IgD-negative memory B cell (primary cell): ENCODE measurements at regions not wholly inside any gene's neighbourhood (a gene's known extent, or its start where the extent isn't known, plus 50 kb on each side); places are given as distances from the start of the nearest gene placed in this dataset.

Experiments
- H3K27ac Mint-ChIP-seq, 3 donors: one replicate each; pipeline ENCODE4 v1.8.0; 2020 to 2022; ENCODE audit warnings: mild to moderate bottlenecking in 3 of 3, mixed read lengths in 3 of 3, moderate library complexity in 1 of 3
- H3K27me3 Mint-ChIP-seq: one replicate; pipeline ENCODE4 v1.8.0; 2021; ENCODE audit warnings: mixed read lengths
- H3K36me3 Mint-ChIP-seq: one replicate; pipeline ENCODE4 v1.8.0; 2020; ENCODE audit warnings: mild to moderate bottlenecking, mixed read lengths
- H3K4me1 Mint-ChIP-seq, 3 donors: one replicate each; pipeline ENCODE4 v1.8.0; 2020 to 2022; ENCODE audit warnings: mixed read lengths in 3 of 3, mild to moderate bottlenecking in 1 of 3
- H3K4me3 Mint-ChIP-seq, 4 donors: one replicate each; pipeline ENCODE4 v1.8.0; 2020 to 2022; ENCODE audit warnings: mild to moderate bottlenecking in 4 of 4, mixed read lengths in 4 of 4, moderate library complexity in 3 of 4
- H3K9me3 Mint-ChIP-seq, 3 donors: one replicate each; pipeline ENCODE4 v1.8.0; 2020 to 2021; ENCODE audit warnings: mixed read lengths in 3 of 3, mild to moderate bottlenecking in 1 of 3

GRCh38 chr9:115396071-115396529, 278.1 kb upstream of the TNC start:
- Mint-ChIP-seq H3K27ac (no peak overlapping the region), H3K9me3 (peaks cover 0 to 3% (median 0%) of the 10 kb centered on the region in 3 donors)

DNA sequence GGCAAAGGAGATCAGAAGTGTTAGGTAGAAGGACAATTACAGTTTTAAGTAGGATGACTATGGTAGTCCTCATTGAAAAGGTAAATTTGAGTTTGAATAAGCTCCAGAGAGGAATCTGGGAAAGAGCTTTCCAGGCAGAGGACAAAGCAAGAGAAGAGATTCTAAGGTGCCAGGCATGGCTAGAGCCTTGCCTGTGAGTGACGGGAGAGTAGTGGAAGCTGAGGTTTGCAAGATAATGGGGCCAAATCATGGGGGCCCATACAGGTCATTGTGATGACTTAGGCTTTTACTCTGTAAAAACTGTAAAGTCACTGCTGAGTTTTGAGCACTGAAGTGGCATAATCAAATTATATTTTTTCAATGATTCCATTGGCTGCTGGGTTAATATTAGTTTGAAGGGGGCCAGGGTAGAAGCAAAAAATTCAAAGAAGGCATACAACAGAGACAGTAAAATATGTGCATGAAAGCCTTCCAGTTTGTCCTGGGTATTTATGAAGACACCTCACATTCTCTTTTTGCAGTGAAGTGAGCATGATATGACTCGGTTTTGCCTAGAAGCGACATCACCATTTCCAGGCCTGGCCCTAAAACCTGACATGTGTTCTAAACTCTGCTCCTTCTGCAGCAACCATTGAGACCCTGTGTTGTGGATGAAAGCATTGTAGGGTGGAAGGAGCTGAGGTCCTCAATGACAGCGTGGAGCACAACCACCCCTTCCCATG, 279.8 kb upstream of the TNC start:
- Mint-ChIP-seq H3K4me3 (no peak overlapping the region), H3K27ac (no peak overlapping the region), H3K4me1 (no peaks in the 10 kb centered on the region), H3K9me3 (peaks cover 0 to 3% (median 1%) of the 10 kb centered on the region in 3 donors), H3K27me3 (no peaks in the 10 kb centered on the region), H3K36me3 (no peaks in the 10 kb centered on the region)

More at GRCh38 chr9:115396071-115396529, 278.1 kb upstream of the TNC start:
- Mint-ChIP-seq H3K27me3 (no peaks in the 10 kb centered on the region), H3K36me3 (no peaks in the 10 kb centered on the region), H3K4me1 (no peaks in the 10 kb centered on the region), H3K4me3 (no peak overlapping the region)

- H3K27ac Mint-ChIP-seq, result no peak overlapping the region
- no peaks in the 10 kb centered on the region for H3K27me3 Mint-ChIP-seq
Observed at GRCh38 chr9:115398313-115398650, 280.3 kb upstream of the TNC start.

GRCh38 chr9:115398996-115399395, 281.0 kb upstream of the TNC start:
- Mint-ChIP-seq H3K9me3 (peaks cover 0 to 3% (median 1%) of the 10 kb centered on the region in 3 donors), H3K27ac (no peak overlapping the region), H3K27me3 (no peaks in the 10 kb centered on the region), H3K36me3 (no peaks in the 10 kb centered on the region), H3K4me1 (no peaks in the 10 kb centered on the region), H3K4me3 (no peak overlapping the region)

More at GRCh38 chr9:115398313-115398650, 280.3 kb upstream of the TNC start:
- Mint-ChIP-seq H3K9me3 (peaks cover 0 to 3% (median 1%) of the 10 kb centered on the region in 3 donors), H3K4me3 (no peak overlapping the region), H3K4me1 (no peaks in the 10 kb centered on the region), H3K36me3 (no peaks in the 10 kb centered on the region)

DNA sequence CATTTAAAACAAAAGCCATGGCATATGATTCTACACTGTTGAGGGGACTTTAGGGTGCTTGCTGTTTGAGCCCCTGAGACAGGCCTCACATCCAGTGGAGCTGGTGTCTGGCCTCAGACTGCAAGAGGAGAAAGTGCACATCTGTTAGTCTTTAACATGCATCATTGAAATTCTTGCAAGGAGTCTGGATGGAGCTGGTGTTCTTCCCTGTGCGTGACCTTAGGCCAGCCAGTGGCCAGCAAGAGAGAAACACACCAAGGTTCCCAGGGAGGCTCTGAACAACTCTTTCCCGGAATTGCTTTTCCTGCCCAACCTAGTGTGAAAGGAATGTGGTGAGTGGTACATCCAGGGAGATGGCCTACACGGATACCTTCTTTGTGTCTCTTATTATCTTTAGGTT, 282.8 kb upstream of the TNC start:
- no peaks in the 10 kb centered on the region for H3K4me1 Mint-ChIP-seq
- no peak overlapping the region for H3K27ac Mint-ChIP-seq
- H3K9me3 Mint-ChIP-seq, result peaks cover 0 to 3% (median 1%) of the 10 kb centered on the region in 3 donors
- H3K36me3 Mint-ChIP-seq, result no peaks in the 10 kb centered on the region
- H3K4me3 Mint-ChIP-seq, result no peak overlapping the region
- H3K27me3 Mint-ChIP-seq, result no peaks in the 10 kb centered on the region

GRCh38 chr9:115401756-115402327, 283.9 kb upstream of the TNC start:
- Mint-ChIP-seq H3K27me3 (no peaks in the 10 kb centered on the region), H3K27ac (no peak overlapping the region), H3K4me1 (no peaks in the 10 kb centered on the region), H3K36me3 (no peaks in the 10 kb centered on the region), H3K4me3 (no peak overlapping the region), H3K9me3 (peaks cover 0 to 3% (median 1%) of the 10 kb centered on the region in 3 donors)

GRCh38 chr9:115403753-115404152, 285.8 kb upstream of the TNC start:
- Mint-ChIP-seq H3K27me3 (no peaks in the 10 kb centered on the region), H3K36me3 (no peaks in the 10 kb centered on the region), H3K4me3 (no peak overlapping the region), H3K27ac (no peak overlapping the region), H3K9me3 (peaks cover 0 to 1% (median 0%) of the 10 kb centered on the region in 3 donors), H3K4me1 (no peaks in the 10 kb centered on the region)

GRCh38 chr9:115404311-115404710, 286.4 kb upstream of the TNC start:
- Mint-ChIP-seq H3K9me3 (peaks cover 0 to 1% (median 0%) of the 10 kb centered on the region in 3 donors), H3K27me3 (no peaks in the 10 kb centered on the region), H3K4me1 (no peaks in the 10 kb centered on the region), H3K4me3 (no peak overlapping the region), H3K27ac (no peak overlapping the region), H3K36me3 (no peaks in the 10 kb centered on the region)

DNA sequence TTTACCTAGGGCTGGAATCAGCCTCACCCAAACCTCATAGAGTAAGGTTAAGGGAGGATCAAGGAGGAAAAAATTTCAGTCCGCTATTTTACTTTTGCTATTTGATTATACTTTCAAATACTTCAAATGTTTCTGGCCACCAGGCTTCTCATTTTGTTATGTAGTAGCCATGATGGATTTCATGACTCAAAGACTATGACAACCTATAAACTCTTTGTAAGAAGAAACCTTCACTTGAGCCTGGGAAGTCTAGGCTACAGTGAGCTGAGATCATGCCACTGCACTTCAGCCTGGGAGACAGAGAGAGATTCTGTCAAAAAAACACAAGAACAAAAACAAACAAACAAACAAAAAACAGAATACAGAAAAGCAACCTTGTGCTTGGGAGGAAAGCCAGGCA, 293.6 kb upstream of the TNC start:
- Mint-ChIP-seq H3K27me3 (peaks cover 3% of the 10 kb centered on the region), H3K27ac (no peak overlapping the region), H3K36me3 (no peaks in the 10 kb centered on the region), H3K4me1 (peaks cover 0 to 4% (median 2%) of the 10 kb centered on the region in 3 donors), H3K9me3 (peaks cover 0 to 2% (median 0%) of the 10 kb centered on the region in 3 donors), H3K4me3 (no peak overlapping the region)

DNA sequence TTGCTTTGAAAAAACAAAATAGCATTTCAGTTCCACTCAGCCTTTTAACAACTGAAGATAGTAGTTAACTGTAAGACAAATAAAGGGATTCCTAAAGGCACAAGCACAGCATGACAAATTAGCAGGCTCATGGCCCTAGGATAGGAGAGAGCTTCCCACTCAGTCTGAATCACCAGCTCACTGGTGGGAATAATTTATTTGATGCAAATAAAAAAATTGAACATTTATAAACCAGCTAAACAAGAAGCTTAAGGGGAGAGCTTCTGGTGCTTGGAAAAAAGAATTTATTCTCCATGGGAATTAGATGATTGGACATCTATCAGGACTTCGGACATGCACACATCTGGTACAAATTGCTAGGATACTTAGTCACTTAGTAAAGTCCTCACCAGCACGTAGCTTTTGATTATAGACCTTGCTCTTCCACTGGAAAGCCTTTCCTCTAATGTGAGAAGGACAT, 294.1 kb upstream of the TNC start:
- Mint-ChIP-seq H3K27me3 (peaks cover 3% of the 10 kb centered on the region), H3K9me3 (peaks cover 0 to 2% (median 0%) of the 10 kb centered on the region in 3 donors), H3K4me3 (no peak overlapping the region), H3K27ac (no peak overlapping the region), H3K36me3 (no peaks in the 10 kb centered on the region), H3K4me1 (peaks cover 0 to 4% (median 2%) of the 10 kb centered on the region in 3 donors)

GRCh38 chr9:115412656-115413055, 294.7 kb upstream of the TNC start:
- Mint-ChIP-seq H3K4me1 (peaks cover 0 to 4% (median 2%) of the 10 kb centered on the region in 3 donors), H3K27ac (no peak overlapping the region), H3K4me3 (no peak overlapping the region), H3K36me3 (no peaks in the 10 kb centered on the region), H3K9me3 (peaks cover 0 to 4% (median under 1%) of the 10 kb centered on the region in 3 donors), H3K27me3 (peaks cover 3% of the 10 kb centered on the region)

GRCh38 chr9:115413304-115413703, 295.3 kb upstream of the TNC start:
- Mint-ChIP-seq H3K4me3 (no peak overlapping the region), H3K4me1 (peaks cover 0 to 4% (median 2%) of the 10 kb centered on the region in 3 donors), H3K27me3 (peaks cover 3% of the 10 kb centered on the region), H3K9me3 (peaks cover 0 to 4% (median 1%) of the 10 kb centered on the region in 3 donors), H3K36me3 (no peaks in the 10 kb centered on the region), H3K27ac (no peak overlapping the region)

GRCh38 chr9:115413766-115414382, 295.9 kb upstream of the TNC start:
- peaks cover 3% of the 10 kb centered on the region for H3K27me3 Mint-ChIP-seq
- peaks cover 0 to 4% (median 1%) of the 10 kb centered on the region in 3 donors for H3K9me3 Mint-ChIP-seq
- H3K27ac Mint-ChIP-seq, result no peak overlapping the region
- no peak overlapping the region for H3K4me3 Mint-ChIP-seq
- no peaks in the 10 kb centered on the region for H3K36me3 Mint-ChIP-seq
- peaks cover 0 to 4% (median 2%) of the 10 kb centered on the region in 3 donors for H3K4me1 Mint-ChIP-seq

- peaks cover 0 to 4% (median 1%) of the 10 kb centered on the region in 3 donors for H3K9me3 Mint-ChIP-seq
Observed at GRCh38 chr9:115414561-115414960, 296.6 kb upstream of the TNC start.

DNA sequence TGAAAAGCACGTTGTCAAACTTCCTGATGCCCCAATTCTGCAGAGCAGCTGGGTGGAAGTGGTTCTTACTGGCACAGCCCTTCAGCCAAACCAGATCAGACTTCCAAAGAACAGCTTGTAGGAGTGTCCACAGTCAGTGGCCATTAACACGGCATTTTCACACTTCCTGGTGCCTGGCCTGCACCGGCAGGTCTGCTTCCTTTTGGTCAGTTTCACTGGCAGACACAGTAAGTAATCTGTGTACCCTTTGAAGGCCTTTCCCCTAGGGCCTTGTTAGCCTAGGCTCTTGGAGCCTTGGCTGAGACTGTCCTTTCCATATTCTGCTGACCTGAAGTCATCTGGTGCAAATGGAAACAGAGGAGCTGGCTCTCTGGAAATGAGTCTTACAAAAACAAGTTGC, 297.5 kb upstream of the TNC start:
- Mint-ChIP-seq H3K4me3 (no peak overlapping the region), H3K4me1 (peaks cover 0 to 4% (median 2%) of the 10 kb centered on the region in 3 donors), H3K27me3 (peaks cover 3% of the 10 kb centered on the region), H3K9me3 (peaks cover 1 to 4% (median 2%) of the 10 kb centered on the region in 3 donors), H3K27ac (no peak overlapping the region), H3K36me3 (no peaks in the 10 kb centered on the region)

More at GRCh38 chr9:115414561-115414960, 296.6 kb upstream of the TNC start:
- no peaks in the 10 kb centered on the region for H3K36me3 Mint-ChIP-seq
- no peak overlapping the region for H3K4me3 Mint-ChIP-seq
- peaks cover 3% of the 10 kb centered on the region for H3K27me3 Mint-ChIP-seq
- peaks cover 0 to 4% (median 2%) of the 10 kb centered on the region in 3 donors for H3K4me1 Mint-ChIP-seq
- no peak overlapping the region for H3K27ac Mint-ChIP-seq
